Ovary (tissue), 7 donors: ENCODE measurements at regions not wholly inside any gene's neighbourhood (a gene's known extent, or its start where the extent isn't known, plus 50 kb on each side); places are given as distances from the start of the nearest gene placed in this dataset.

ENCODE experiments used
- DNase-seq, 5 donors: peaks; one replicate each; pipeline ENCODE4 v3.0.0-alpha.2; 2019 to 2020
- H3K27ac ChIP-seq, 2 donors: fragments of 200-600 bp; one replicate each; pipeline versions ENCODE4 v1.5.1 to v1.8.0; 2019 to 2022
- H3K27me3 ChIP-seq: fragments of 200-600 bp; one replicate; pipeline ENCODE4 v1.8.0; 2022
- H3K36me3 ChIP-seq: fragments of 200-600 bp; sonication (generic); one replicate; pipeline ENCODE4 v1.5.1; 2019
- H3K4me1 ChIP-seq: one replicate; pipeline ENCODE4 v1.8.1; 2013; ENCODE audit warnings: mild to moderate bottlenecking, moderate library complexity; ENCODE audit not compliant: insufficient read depth
- H3K4me3 ChIP-seq: fragments of 200-600 bp; sonication (generic); one replicate; pipeline ENCODE4 v1.5.1; 2017
- H3K9me3 ChIP-seq, 2 donors: fragments of 200-600 bp in 1 of 2; sonication (generic) in 1 of 2; one replicate each; pipeline versions ENCODE4 v1.5.1 to v1.8.1; 2013 to 2019; ENCODE audit warnings: mild to moderate bottlenecking in 1 of 2, moderate library complexity in 1 of 2
- CTCF ChIP-seq, 3 donors: fragments of 450-650 bp in 2 of 3; fragments of 200-600 bp in 1 of 3; IDR thresholded peaks; one replicate each; pipeline versions ENCODE4 v1.5.1 to v1.8.0; 2016 to 2022; ENCODE audit warnings: antibody characterized with exemption in 3 of 3, mild to moderate bottlenecking in 1 of 3
- EP300 ChIP-seq: sonication (generic); formaldehyde crosslinking; IDR thresholded peaks from one replicate; pipeline ENCODE4 v1.6.1; 2017; ENCODE audit warnings: antibody characterized with exemption
- POLR2A ChIP-seq: fragments of 450-650 bp; IDR thresholded peaks from one replicate; pipeline ENCODE4 v1.6.1; 2017; ENCODE audit warnings: antibody characterized with exemption, mild to moderate bottlenecking, moderate library complexity
- WGBS, 3 donors: extraction: QIAGEN DNeasy Blood & Tissue Kit in 1 of 3; methylation state at CpG; one replicate each; pipeline versions ENCODE4 v1.1.5 to v1.1.7; 2013 to 2017; 5-methylcytosine and 5-hydroxymethylcytosine counted together
- intact Hi-C, 4 donors: fragments of 100-400 bp; cut with DNase I; formaldehyde crosslinking; loops; one replicate each; pipeline versions ENCODE4 v1.11.0 to v1.15.1; 2022 to 2023
- donor health status: DM: no; HTN: no; CAD: no; lungs with moderate emphysema.
- donor health status: DM: no; HTN: no; CAD: no.
- donor health status: Bipolar disorder and iron deficiency.
- donor health status: DM: no; HTN: no; CAD: no.
- donor health status: DM: yes; HTN: yes; CAD: no.

GRCh38 chr12:72740064-72740463, 467.9 kb downstream of the TRHDE start:
- no peaks in the 10 kb centered on the region for H3K36me3 ChIP-seq
- 94 to 100% (median 94%) methylated on average over 1 of the region's 1 CpG for WGBS, 3 donors
- H3K9me3 ChIP-seq: no peaks in the 10 kb centered on the region
- no peak for DNase-seq
- intact Hi-C loops: no loop called here
- H3K27me3 ChIP-seq: no peaks in the 10 kb centered on the region
- H3K27ac ChIP-seq: no peak overlapping the region
- no peaks in the 10 kb centered on the region for H3K4me1 ChIP-seq
- no peak overlapping the region for H3K4me3 ChIP-seq
- TF ChIP-seq EP300 (no peak), CTCF (IDR thresholded peaks at IDR 0.05) (no peak), POLR2A (no peak)

GRCh38 chr12:72742568-72742967, 470.4 kb downstream of the TRHDE start:
- no peaks in the 10 kb centered on the region for H3K27me3 ChIP-seq
- no peaks in the 10 kb centered on the region for H3K4me1 ChIP-seq
- no peaks in the 10 kb centered on the region for H3K36me3 ChIP-seq
- no peak overlapping the region for H3K27ac ChIP-seq
- no peaks in the 10 kb centered on the region for H3K9me3 ChIP-seq
- intact Hi-C loops: no loop called here
- TF ChIP-seq CTCF (IDR thresholded peaks at IDR 0.05) (no peak), EP300 (no peak), POLR2A (no peak)
- DNase-seq: no peak
- no peak overlapping the region for H3K4me3 ChIP-seq

GRCh38 chr12:72746048-72746447, 473.9 kb downstream of the TRHDE start:
- H3K36me3 ChIP-seq: no peaks in the 10 kb centered on the region
- WGBS, 3 donors: 82 to 86% (median 86%) methylated on average over 2 of the region's 2 CpGs
- intact Hi-C loops: no loop called here
- TF ChIP-seq CTCF (IDR thresholded peaks at IDR 0.05): no peak
- no peak for TF ChIP-seq EP300
- no peak for TF ChIP-seq POLR2A
- no peaks in the 10 kb centered on the region for H3K4me1 ChIP-seq
- no peaks in the 10 kb centered on the region for H3K27me3 ChIP-seq
- H3K27ac ChIP-seq: no peak overlapping the region
- no peak for DNase-seq
- H3K4me3 ChIP-seq: no peak overlapping the region
- H3K9me3 ChIP-seq: no peaks in the 10 kb centered on the region

GRCh38 chr12:72747111-72747849, 475.1 kb downstream of the TRHDE start:
- 33 to 51% (median 41%) methylated on average over 4 of the region's 4 CpGs for WGBS, 3 donors
- H3K27ac ChIP-seq: no peak overlapping the region
- H3K9me3 ChIP-seq: no peaks in the 10 kb centered on the region
- no peak for DNase-seq
- H3K36me3 ChIP-seq: no peaks in the 10 kb centered on the region
- TF ChIP-seq EP300 (no peak), CTCF (IDR thresholded peaks at IDR 0.05) (no peak), POLR2A (no peak)
- no peak overlapping the region for H3K4me3 ChIP-seq
- H3K27me3 ChIP-seq: no peaks in the 10 kb centered on the region
- H3K4me1 ChIP-seq: no peaks in the 10 kb centered on the region
- intact Hi-C loops: no loop called here
